OCI-LY7 (cell line): ENCODE measurements at regions not wholly inside any gene's neighbourhood (a gene's known extent, or its start where the extent isn't known, plus 50 kb on each side); places are given as distances from the start of the nearest gene placed in this dataset.

ENCODE experiments used
- BruUV-seq: library from RNA; stranded (reverse); fragments of 400-500 nt; replicated peaks from 2 replicates; lab custom pipeline; 2021; lab: Mats Ljungman, UMichigan
- CTCF ChIA-PET: fragments of 300-600 bp; sonication (Branson Sonifier 250); formaldehyde crosslinking; loops from one replicate; lab custom pipeline; 2022; ENCODE audit warnings: antibody characterized with exemption; ENCODE audit not compliant: unreplicated experiment; lab: Charles Lee
- POLR2A ChIA-PET: fragments of 300-600 bp; sonication (Branson Sonifier 250); formaldehyde crosslinking; loops from one replicate; lab custom pipeline; 2022; ENCODE audit warnings: antibody characterized with exemption; lab: Charles Lee
- DNase-seq: peaks from one replicate; pipeline ENCODE4 v3.0.0-alpha.2; 2015; ENCODE audit warnings: low spot score
- H2AFZ ChIP-seq: fragments of 200-600 bp; sonication (generic), shearing (Covaris generic); 2 replicates; pipeline ENCODE4 v1.6.1; 2014; ENCODE audit warnings: mild to moderate bottlenecking, antibody characterized with exemption, low read length, moderate library complexity
- H3K27ac ChIP-seq: fragments of 200-600 bp; sonication (generic); 2 replicates; pipeline ENCODE4 v1.5.1; 2014; ENCODE audit warnings: mixed run types, low read depth, mild to moderate bottlenecking, moderate library complexity, low read length, inconsistent platforms; ENCODE audit not compliant: poor library complexity, severe bottlenecking
- H3K36me3 ChIP-seq: fragments of 200-600 bp; sonication (generic); 2 replicates; pipeline ENCODE4 v1.6.1; 2014; ENCODE audit warnings: mild to moderate bottlenecking, antibody characterized with exemption, low read length, moderate library complexity, mixed read lengths; ENCODE audit not compliant: insufficient read depth
- H3K4me1 ChIP-seq: fragments of 200-600 bp; sonication (generic); 2 replicates; pipeline ENCODE4 v1.5.1; 2014; ENCODE audit warnings: mild to moderate bottlenecking, low read length; ENCODE audit not compliant: insufficient read depth, poor library complexity, severe bottlenecking
- H3K4me2 ChIP-seq: fragments of 200-600 bp; sonication (generic); 2 replicates; pipeline ENCODE4 v1.6.1; 2014; ENCODE audit warnings: mild to moderate bottlenecking, low read length
- H3K4me3 ChIP-seq: fragments of 200-600 bp; sonication (generic); 2 replicates; pipeline ENCODE4 v1.5.1; 2014; ENCODE audit warnings: mild to moderate bottlenecking, low read depth, low read length; ENCODE audit not compliant: poor library complexity, severe bottlenecking
- H3K79me2 ChIP-seq: fragments of 200-600 bp; sonication (generic); 2 replicates; pipeline ENCODE4 v1.6.1; 2016; ENCODE audit warnings: low read depth, mild to moderate bottlenecking, low read length, moderate library complexity, mixed read lengths; ENCODE audit not compliant: insufficient read depth
- H3K9me2 ChIP-seq: fragments of 200-600 bp; sonication (generic); 2 replicates; pipeline ENCODE4 v1.6.1; 2016; ENCODE audit warnings: mild to moderate bottlenecking, low read length, mixed read lengths; ENCODE audit not compliant: insufficient read depth
- H3K9me3 ChIP-seq: fragments of 200-600 bp; sonication (generic); 2 replicates; pipeline ENCODE4 v1.6.1; 2014; ENCODE audit warnings: mild to moderate bottlenecking, mixed run types, low read length, mixed read lengths
- H4K20me1 ChIP-seq: fragments of 200-600 bp; sonication (generic); 2 replicates; pipeline ENCODE4 v1.6.1; 2014; ENCODE audit warnings: mild to moderate bottlenecking, antibody characterized with exemption, low read length, moderate library complexity, mixed read lengths; ENCODE audit not compliant: insufficient read depth
- CTCF ChIP-seq: fragments of 200-600 bp; sonication (generic); conservative IDR thresholded peaks from 2 replicates; pipeline ENCODE4 v1.5.1; 2014; ENCODE audit warnings: mild to moderate bottlenecking, antibody characterized with exemption, low read length, moderate library complexity, mixed read lengths
- EZH2phosphoT487 ChIP-seq: fragments of 200-600 bp; sonication (generic); IDR thresholded peaks from 2 replicates; pipeline ENCODE4 v1.6.1; 2018; ENCODE audit warnings: low read depth, borderline replicate concordance, mild to moderate bottlenecking, mixed run types, antibody characterized with exemption, low read length, moderate library complexity, mixed read lengths
- intact Hi-C: fragments of 100-400 bp; cut with micrococcal nuclease; formaldehyde crosslinking; loops from one replicate; pipeline ENCODE4 v1.10.0; 2022; ENCODE audit not compliant: unreplicated experiment

- POLR2A ChIA-PET = no interaction called here
- no peaks in the 10 kb centered on the region for H3K9me2 ChIP-seq
- no peak overlapping the region for H2AFZ ChIP-seq
- no peaks in the 10 kb centered on the region for H3K4me1 ChIP-seq
- intact Hi-C loops = no loop called here
- BruUV-seq = no TSS peak
- no peak overlapping the region for H3K27ac ChIP-seq
- CTCF ChIA-PET = no interaction called here
- DNase-seq = no peak
- TF ChIP-seq CTCF (no peak), EZH2phosphoT487 (no peak)
- H3K4me3 ChIP-seq = no peak overlapping the region
- H3K9me3 ChIP-seq = no peaks in the 10 kb centered on the region
- no peaks in the 10 kb centered on the region for H3K36me3 ChIP-seq
- H3K4me2 ChIP-seq = no peak overlapping the region
- no peaks in the 10 kb centered on the region for H3K79me2 ChIP-seq
- H4K20me1 ChIP-seq = no peaks in the 10 kb centered on the region
These were observed 51.0 kb upstream of the APOBEC4 start for GRCh38 chr1:183704131-183704530.
